K562 (cell line): ENCODE measurements at regions not wholly inside any gene's neighbourhood (a gene's known extent, or its start where the extent isn't known, plus 50 kb on each side); places are given as distances from the start of the nearest gene placed in this dataset.

Experiments
- ATAC-seq: fragments of 200-7000 bp; cut with Tn5 transposase; 3 replicates; pipeline ENCODE4 v1.9.1; 2020; ENCODE audit warnings: moderate library complexity
- BruUV-seq: library from RNA; stranded (reverse); fragments of 400-500 nt; replicated peaks from 2 replicates; lab custom pipeline; 2021; lab: Mats Ljungman, UMichigan
- CTCF ChIA-PET: fragments of 300-600 bp; formaldehyde crosslinking; extraction: SDS; loops from one replicate; lab custom pipeline; 2021; ENCODE audit warnings: low intra/inter-chr PET ratio; lab: Yijun Ruan, JAX
- POLR2A ChIA-PET: fragments of 300-600, 350-650 bp; sonication (Branson Sonifier 250); formaldehyde crosslinking; extraction: SDS; loops from one replicate; lab custom pipeline; 2021; ENCODE audit warnings: antibody characterized with exemption, inconsistent platforms; lab: Yijun Ruan, JAX
- DNase-seq, 4 experiments: peaks; one replicate each; pipeline versions ENCODE4 v3.0.0 to v3.0.0-alpha.2; 2011 to 2018; ENCODE audit warnings: low spot score in 3 of 4, mixed read lengths in 3 of 4; ENCODE audit errors: extremely low read depth in 1 of 4
- FAIRE-seq: peaks from 2 replicates; lab custom pipeline; 2011; peaks lifted over from hg19 to GRCh38; lab: Jason Lieb, UNC
- H2AFZ ChIP-seq: 2 replicates; pipeline ENCODE4 v1.6.0; 2011; ENCODE audit warnings: low read depth, low read length, control low read depth, inconsistent platforms
- H3K27ac ChIP-seq: fragments of 200-600 bp; 3 replicates; pipeline ENCODE4 v1.8.0; 2011; ENCODE audit warnings: low read depth, mild to moderate bottlenecking, control low read depth, inconsistent platforms, low read length, moderate library complexity, mixed read lengths; ENCODE audit errors: extremely low read depth
- H3K27me3 ChIP-seq, 2 experiments: fragments of 300-600 bp in 1 of 2; 2 replicates in 1 of 2; 3 replicates in 1 of 2; pipeline versions ENCODE4 v1.6.0 to v1.8.0; 2011; ENCODE audit warnings: inconsistent platforms in 2 of 2, low read length in 2 of 2, mild to moderate bottlenecking in 1 of 2, mixed read lengths in 1 of 2, moderate library complexity in 1 of 2; ENCODE audit not compliant: control insufficient read depth in 2 of 2, insufficient read depth in 2 of 2
- H3K36me3 ChIP-seq: fragments of 300-600 bp; 3 replicates; pipeline ENCODE4 v1.8.0; 2011; ENCODE audit warnings: mild to moderate bottlenecking, low read length, inconsistent platforms; ENCODE audit not compliant: control insufficient read depth, insufficient read depth
- H3K4me1 ChIP-seq, 2 experiments: fragments of 200-600 bp in 1 of 2; replicated peaks in 1 of 2; 2 replicates in 1 of 2; 3 replicates in 1 of 2; pipeline versions ENCODE4 v1.5.1 to v1.8.0; 2011; ENCODE audit warnings: inconsistent platforms in 2 of 2, low read length in 2 of 2, mild to moderate bottlenecking in 1 of 2, mixed read lengths in 1 of 2, moderate library complexity in 1 of 2; ENCODE audit not compliant: control insufficient read depth in 2 of 2, insufficient read depth in 2 of 2
- H3K4me2 ChIP-seq: 2 replicates; pipeline ENCODE4 v1.6.1; 2011; ENCODE audit warnings: low read length, control low read depth, inconsistent platforms, mixed read lengths; ENCODE audit not compliant: insufficient read depth
- H3K4me3 ChIP-seq: fragments of 200-600 bp; sonication (generic), shearing (Covaris generic); 2 replicates; pipeline ENCODE4 v1.5.1; 2016; ENCODE audit warnings: control low read depth, inconsistent platforms
- H3K79me2 ChIP-seq: fragments of 200-600 bp; 3 replicates; pipeline ENCODE4 v1.8.0; 2011; ENCODE audit warnings: low read length, inconsistent platforms; ENCODE audit not compliant: control insufficient read depth, insufficient read depth
- H3K9ac ChIP-seq, 2 experiments: 2 replicates each; pipeline versions ENCODE4 v1.6.0 to v1.6.1; 2011; ENCODE audit warnings: low read depth in 2 of 2, low read length in 2 of 2, control low read depth in 1 of 2, inconsistent platforms in 1 of 2, mild to moderate bottlenecking in 1 of 2, mixed read lengths in 1 of 2; ENCODE audit not compliant: insufficient read depth in 1 of 2
- H3K9me1 ChIP-seq: one replicate; pipeline ENCODE4 v1.6.0; 2011; ENCODE audit warnings: inconsistent platforms, mild to moderate bottlenecking, low read length, moderate library complexity; ENCODE audit not compliant: control insufficient read depth, insufficient read depth
- H3K9me3 ChIP-seq: replicated peaks from 2 replicates; pipeline ENCODE4 v1.5.1; 2011; ENCODE audit warnings: low read depth, low read length, inconsistent platforms; ENCODE audit not compliant: control insufficient read depth, insufficient read depth
- H4K20me1 ChIP-seq: replicated peaks from 2 replicates; pipeline ENCODE4 v1.6.1; 2011; ENCODE audit warnings: low read length, inconsistent platforms, mixed read lengths; ENCODE audit not compliant: control insufficient read depth, insufficient read depth
- ATF2 ChIP-seq: sonication (generic); formaldehyde crosslinking; IDR thresholded peaks from 2 replicates; pipeline ENCODE4 v1.8.1; 2022; ENCODE audit warnings: missing genetic modification reagents
- DIDO1 ChIP-seq: fragments of 450-650 bp; IDR thresholded peaks from 2 replicates; pipeline ENCODE4 v1.6.1; 2016; ENCODE audit warnings: low read depth, missing biosample characterization, missing genetic modification characterization
- GATAD2B ChIP-seq: fragments of 450-650 bp; IDR thresholded peaks from 2 replicates; pipeline ENCODE4 v1.6.1; 2017; ENCODE audit warnings: mild to moderate bottlenecking, borderline replicate concordance
- HDAC8 ChIP-seq: fragments of 450-650 bp; IDR thresholded peaks from 2 replicates; pipeline ENCODE4 v1.6.1; 2016; ENCODE audit warnings: mild to moderate bottlenecking, missing genetic modification characterization, moderate library complexity, missing compliant biosample characterization
- HNRNPL ChIP-seq: fragments of 200-400 bp; formaldehyde crosslinking; IDR thresholded peaks from 2 replicates; pipeline ENCODE4 v1.6.1; 2017; ENCODE audit warnings: low read depth, mild to moderate bottlenecking, low read length
- IFI16 ChIP-seq: fragments of 250-450 bp; sonication (Bioruptor Pico); IDR thresholded peaks from 2 replicates; pipeline ENCODE4 v2.1.2; 2022; ENCODE audit warnings: mild to moderate bottlenecking, inconsistent platforms
- NR2F6 ChIP-seq: fragments of 450-650 bp; formaldehyde crosslinking; IDR thresholded peaks from 2 replicates; pipeline ENCODE4 v1.4.0; 2020; ENCODE audit warnings: mild to moderate bottlenecking
- SAFB2 ChIP-seq: fragments of 200-400 bp; formaldehyde crosslinking; IDR thresholded peaks from 2 replicates; pipeline ENCODE4 v1.6.1; 2018; ENCODE audit warnings: borderline replicate concordance, low read length, low read depth, moderate library complexity; ENCODE audit not compliant: severe bottlenecking
- SNRNP70 ChIP-seq: fragments of 200-400 bp; formaldehyde crosslinking; optimal IDR thresholded peaks from 2 replicates; pipeline ENCODE3; 2017; ENCODE audit warnings: low read depth, low read length
- TAF1 ChIP-seq: IDR thresholded peaks from 2 replicates; pipeline ENCODE4 v1.6.1; 2011; ENCODE audit warnings: mild to moderate bottlenecking, low read length, moderate library complexity; ENCODE audit not compliant: insufficient read depth, control insufficient read depth, severe bottlenecking; ENCODE audit errors: extremely low read depth
- TAF7 ChIP-seq: fragments of 450-650 bp; IDR thresholded peaks from 2 replicates; pipeline ENCODE4 v1.6.1; 2016; ENCODE audit warnings: missing genetic modification characterization, missing compliant biosample characterization
- WGBS: fragments of 100-300 bp; shearing (Covaris generic); methylation state at CpG from one replicate; pipeline ENCODE4 v1.1.6; 2016; ENCODE audit warnings: low coverage, mixed read lengths; ENCODE audit not compliant: insufficient coverage; ENCODE audit errors: missing lambda C conversion rate; 5-methylcytosine and 5-hydroxymethylcytosine counted together
- in situ Hi-C: fragments of 300-500 bp; cut with MboI; formaldehyde crosslinking; loops from 4 replicates; pipeline ENCODE4 v1.15.0; 2018; ENCODE audit warnings: inconsistent platforms, mixed read lengths
- intact Hi-C: fragments of 100-400 bp; cut with micrococcal nuclease; formaldehyde crosslinking; loops from 2 replicates; pipeline ENCODE4 v1.14.2; 2022
- TF ChIP-seq, protein P1 (sequence below): sonication (generic); formaldehyde crosslinking; IDR thresholded peaks from 2 replicates; pipeline ENCODE4 v1.8.0; 2023; ENCODE audit warnings: missing genetic modification reagents, mild to moderate bottlenecking, borderline replicate concordance

- TF ChIP-seq, protein P1, sequence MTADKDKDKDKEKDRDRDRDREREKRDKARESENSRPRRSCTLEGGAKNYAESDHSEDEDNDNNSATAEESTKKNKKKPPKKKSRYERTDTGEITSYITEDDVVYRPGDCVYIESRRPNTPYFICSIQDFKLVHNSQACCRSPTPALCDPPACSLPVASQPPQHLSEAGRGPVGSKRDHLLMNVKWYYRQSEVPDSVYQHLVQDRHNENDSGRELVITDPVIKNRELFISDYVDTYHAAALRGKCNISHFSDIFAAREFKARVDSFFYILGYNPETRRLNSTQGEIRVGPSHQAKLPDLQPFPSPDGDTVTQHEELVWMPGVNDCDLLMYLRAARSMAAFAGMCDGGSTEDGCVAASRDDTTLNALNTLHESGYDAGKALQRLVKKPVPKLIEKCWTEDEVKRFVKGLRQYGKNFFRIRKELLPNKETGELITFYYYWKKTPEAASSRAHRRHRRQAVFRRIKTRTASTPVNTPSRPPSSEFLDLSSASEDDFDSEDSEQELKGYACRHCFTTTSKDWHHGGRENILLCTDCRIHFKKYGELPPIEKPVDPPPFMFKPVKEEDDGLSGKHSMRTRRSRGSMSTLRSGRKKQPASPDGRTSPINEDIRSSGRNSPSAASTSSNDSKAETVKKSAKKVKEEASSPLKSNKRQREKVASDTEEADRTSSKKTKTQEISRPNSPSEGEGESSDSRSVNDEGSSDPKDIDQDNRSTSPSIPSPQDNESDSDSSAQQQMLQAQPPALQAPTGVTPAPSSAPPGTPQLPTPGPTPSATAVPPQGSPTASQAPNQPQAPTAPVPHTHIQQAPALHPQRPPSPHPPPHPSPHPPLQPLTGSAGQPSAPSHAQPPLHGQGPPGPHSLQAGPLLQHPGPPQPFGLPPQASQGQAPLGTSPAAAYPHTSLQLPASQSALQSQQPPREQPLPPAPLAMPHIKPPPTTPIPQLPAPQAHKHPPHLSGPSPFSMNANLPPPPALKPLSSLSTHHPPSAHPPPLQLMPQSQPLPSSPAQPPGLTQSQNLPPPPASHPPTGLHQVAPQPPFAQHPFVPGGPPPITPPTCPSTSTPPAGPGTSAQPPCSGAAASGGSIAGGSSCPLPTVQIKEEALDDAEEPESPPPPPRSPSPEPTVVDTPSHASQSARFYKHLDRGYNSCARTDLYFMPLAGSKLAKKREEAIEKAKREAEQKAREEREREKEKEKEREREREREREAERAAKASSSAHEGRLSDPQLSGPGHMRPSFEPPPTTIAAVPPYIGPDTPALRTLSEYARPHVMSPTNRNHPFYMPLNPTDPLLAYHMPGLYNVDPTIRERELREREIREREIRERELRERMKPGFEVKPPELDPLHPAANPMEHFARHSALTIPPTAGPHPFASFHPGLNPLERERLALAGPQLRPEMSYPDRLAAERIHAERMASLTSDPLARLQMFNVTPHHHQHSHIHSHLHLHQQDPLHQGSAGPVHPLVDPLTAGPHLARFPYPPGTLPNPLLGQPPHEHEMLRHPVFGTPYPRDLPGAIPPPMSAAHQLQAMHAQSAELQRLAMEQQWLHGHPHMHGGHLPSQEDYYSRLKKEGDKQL = no peak
- TF ChIP-seq GATAD2B = no peak
- TF ChIP-seq IFI16 (CRISPR knock-in tag) = no peak
- no peak for TF ChIP-seq TAF1
- TF ChIP-seq SAFB2 = no peak
These were observed 228.1 kb downstream of the LPIN1 start (continued) for GRCh38 chr2:11974573-11974972.

DNA sequence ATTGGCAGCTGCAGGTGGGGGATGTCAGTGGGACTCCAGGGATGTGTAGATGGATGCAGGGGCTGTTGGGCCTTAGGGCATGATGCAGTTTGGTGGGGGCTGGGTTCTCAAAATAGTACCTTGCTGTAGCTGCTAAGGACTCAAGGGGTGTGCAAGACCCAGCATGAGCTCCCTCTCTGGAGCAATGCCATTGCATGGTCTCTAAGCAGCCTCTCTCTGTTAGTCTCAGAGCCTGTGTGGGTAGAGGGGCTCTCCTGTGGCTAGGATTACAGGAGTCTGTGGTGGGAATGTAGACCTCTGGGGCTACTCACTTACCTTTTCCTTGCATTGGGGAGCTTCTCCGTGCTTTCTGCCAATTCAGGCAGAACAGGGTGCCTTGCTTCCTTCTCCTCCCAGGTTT, 228.9 kb downstream of the LPIN1 start:
- TF ChIP-seq ATF2 (CRISPR knock-in tag) = no peak
- TF ChIP-seq SNRNP70 = no peak
- TF ChIP-seq HNRNPL = no peak
- no peak for TF ChIP-seq NR2F6
- no peak for TF ChIP-seq DIDO1 (tag)
- no peak for TF ChIP-seq TAF7 (tag)
- no peak for TF ChIP-seq HDAC8 (tag)
- Histone ChIP-seq H3K4me1 (no peaks in the 10 kb centered on the region), H3K9me3 (peaks cover 10% of the 10 kb centered on the region), H3K4me2 (no peak overlapping the region), H3K9me1 (no peaks in the 10 kb centered on the region), H3K27ac (no peak overlapping the region), H3K4me3 (no peak overlapping the region), H4K20me1 (no peaks in the 10 kb centered on the region), H3K27me3 (no peaks in the 10 kb centered on the region), H3K79me2 (no peaks in the 10 kb centered on the region), H2AFZ (no peak overlapping the region), H3K9ac (no peak overlapping the region), H3K36me3 (no peaks in the 10 kb centered on the region)
- intact Hi-C loops = no loop called here
- DNase-seq (no peak), ATAC-seq (no peak), FAIRE-seq (no peak)
- no TSS peak for BruUV-seq
- CTCF ChIA-PET = no interaction called here
- in situ Hi-C loops = no loop called here
- POLR2A ChIA-PET = interaction anchor here (0.9 kb wide), 1 partner anchor 13 kb away, joined by 3 read pairs; no protein-coding TSS in a partner anchor
- 31% methylated on average over 1 of the region's 1 CpG for whole genome bisulfite sequencing
